ENCODE measurements at regions not wholly inside any gene's neighbourhood (a gene's known extent, or its start where the extent isn't known, plus 50 kb on each side); places are given as distances from the start of the nearest gene placed in this dataset.
"Not testable (repeated sequence)": the region's sequence is repeated elsewhere in the genome, so short reads cannot be mapped to it uniquely, and the experiment has no call there.

DNA sequence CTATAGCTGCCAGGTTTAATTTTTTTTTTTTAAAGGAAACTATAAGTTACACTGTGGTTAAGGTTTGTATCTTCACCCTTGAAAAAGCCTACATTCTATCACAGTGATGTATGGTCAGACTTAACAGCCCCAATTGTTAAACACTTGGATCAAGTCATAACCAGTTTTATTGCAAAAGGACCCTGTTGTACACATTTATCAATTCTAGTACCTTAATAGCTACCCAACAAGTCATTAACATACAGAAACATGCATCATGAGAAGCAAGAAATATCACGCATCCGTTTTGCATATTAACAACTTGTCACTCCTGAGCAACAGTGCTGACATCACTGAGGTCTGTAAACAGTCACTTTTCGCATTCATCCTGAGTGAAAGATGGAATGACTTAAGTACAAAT is 62.4 kb upstream of the AMN1 start:
- TF ChIP-seq, protein P1, sequence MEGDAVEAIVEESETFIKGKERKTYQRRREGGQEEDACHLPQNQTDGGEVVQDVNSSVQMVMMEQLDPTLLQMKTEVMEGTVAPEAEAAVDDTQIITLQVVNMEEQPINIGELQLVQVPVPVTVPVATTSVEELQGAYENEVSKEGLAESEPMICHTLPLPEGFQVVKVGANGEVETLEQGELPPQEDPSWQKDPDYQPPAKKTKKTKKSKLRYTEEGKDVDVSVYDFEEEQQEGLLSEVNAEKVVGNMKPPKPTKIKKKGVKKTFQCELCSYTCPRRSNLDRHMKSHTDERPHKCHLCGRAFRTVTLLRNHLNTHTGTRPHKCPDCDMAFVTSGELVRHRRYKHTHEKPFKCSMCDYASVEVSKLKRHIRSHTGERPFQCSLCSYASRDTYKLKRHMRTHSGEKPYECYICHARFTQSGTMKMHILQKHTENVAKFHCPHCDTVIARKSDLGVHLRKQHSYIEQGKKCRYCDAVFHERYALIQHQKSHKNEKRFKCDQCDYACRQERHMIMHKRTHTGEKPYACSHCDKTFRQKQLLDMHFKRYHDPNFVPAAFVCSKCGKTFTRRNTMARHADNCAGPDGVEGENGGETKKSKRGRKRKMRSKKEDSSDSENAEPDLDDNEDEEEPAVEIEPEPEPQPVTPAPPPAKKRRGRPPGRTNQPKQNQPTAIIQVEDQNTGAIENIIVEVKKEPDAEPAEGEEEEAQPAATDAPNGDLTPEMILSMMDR (IDR thresholded peaks at IDR 0.05), result not testable (repeated sequence)
- TF ChIP-seq ZFX (IDR thresholded peaks at IDR 0.05; ENCODE audit: borderline replicate concordance), result not testable (repeated sequence)
